ENCODE measurements at regions not wholly inside any gene's neighbourhood (a gene's known extent, or its start where the extent isn't known, plus 50 kb on each side); places are given as distances from the start of the nearest gene placed in this dataset.
"Not testable (repeated sequence)": the region's sequence is repeated elsewhere in the genome, so short reads cannot be mapped to it uniquely, and the experiment has no call there.

DNA sequence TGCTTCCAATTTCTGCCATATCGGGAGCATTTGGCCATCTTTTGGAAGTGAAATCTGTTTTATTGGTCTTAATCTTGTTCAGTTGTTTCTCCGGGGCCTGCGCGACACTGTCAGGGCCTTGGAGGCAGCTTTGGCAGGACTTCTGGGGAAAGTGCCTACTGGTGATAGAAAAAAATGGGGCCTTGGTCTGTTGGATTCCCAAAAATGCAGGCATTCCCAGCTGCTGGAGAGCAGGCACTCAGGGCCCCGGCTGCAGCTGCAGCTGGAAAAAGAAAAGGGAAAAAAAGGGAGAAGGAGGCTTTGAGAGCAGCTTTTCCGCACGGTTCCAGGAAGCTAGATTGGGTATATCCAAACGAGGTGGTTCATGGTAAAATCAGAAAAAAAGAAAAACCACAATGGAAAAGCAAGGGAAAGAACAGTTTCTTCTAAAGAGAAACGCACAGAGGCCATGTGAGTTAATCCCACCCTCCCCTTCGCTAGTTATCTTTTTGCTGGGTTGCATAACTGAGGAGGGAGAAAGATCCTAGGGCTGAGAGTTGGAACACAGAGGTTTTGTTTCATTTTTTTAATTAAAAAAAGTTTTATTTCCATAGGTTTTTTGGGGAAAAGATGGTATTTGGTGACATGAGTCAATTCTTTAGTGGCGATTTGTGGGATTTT is 134.7 kb upstream of the RFLNA start:
- TF ChIP-seq, protein P1, sequence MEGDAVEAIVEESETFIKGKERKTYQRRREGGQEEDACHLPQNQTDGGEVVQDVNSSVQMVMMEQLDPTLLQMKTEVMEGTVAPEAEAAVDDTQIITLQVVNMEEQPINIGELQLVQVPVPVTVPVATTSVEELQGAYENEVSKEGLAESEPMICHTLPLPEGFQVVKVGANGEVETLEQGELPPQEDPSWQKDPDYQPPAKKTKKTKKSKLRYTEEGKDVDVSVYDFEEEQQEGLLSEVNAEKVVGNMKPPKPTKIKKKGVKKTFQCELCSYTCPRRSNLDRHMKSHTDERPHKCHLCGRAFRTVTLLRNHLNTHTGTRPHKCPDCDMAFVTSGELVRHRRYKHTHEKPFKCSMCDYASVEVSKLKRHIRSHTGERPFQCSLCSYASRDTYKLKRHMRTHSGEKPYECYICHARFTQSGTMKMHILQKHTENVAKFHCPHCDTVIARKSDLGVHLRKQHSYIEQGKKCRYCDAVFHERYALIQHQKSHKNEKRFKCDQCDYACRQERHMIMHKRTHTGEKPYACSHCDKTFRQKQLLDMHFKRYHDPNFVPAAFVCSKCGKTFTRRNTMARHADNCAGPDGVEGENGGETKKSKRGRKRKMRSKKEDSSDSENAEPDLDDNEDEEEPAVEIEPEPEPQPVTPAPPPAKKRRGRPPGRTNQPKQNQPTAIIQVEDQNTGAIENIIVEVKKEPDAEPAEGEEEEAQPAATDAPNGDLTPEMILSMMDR (IDR thresholded peaks at IDR 0.05; ENCODE audit: insufficient read depth, low read depth, low read length, missing control alignments) = no peak
- H3K4me3 ChIP-seq (ENCODE audit: low read length) = no peak overlapping the region
- DNase-seq (ENCODE audit: low read depth) = no peak

DNA sequence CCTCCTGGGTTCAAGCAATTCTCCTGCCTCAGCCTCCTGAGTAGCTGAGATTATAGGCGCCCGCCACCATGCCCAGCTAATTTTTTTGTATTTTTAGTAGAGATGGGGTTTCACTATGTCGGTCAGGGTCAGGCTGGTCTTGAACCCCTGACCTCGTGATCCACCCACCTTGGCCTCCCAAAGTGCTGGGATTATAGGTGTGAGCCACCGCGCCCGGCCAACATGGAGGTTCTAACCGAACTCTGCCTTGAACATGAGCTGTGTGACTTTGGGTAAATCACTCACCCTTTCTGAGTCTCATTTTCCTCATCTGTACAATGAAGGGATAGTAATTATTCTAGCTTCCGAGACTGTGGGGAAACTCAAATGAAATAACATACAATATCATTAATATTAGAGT is 133.5 kb upstream of the RFLNA start:
- not testable (repeated sequence) for DNase-seq (ENCODE audit: low read depth); H3K4me3 ChIP-seq (ENCODE audit: low read length)

DNA sequence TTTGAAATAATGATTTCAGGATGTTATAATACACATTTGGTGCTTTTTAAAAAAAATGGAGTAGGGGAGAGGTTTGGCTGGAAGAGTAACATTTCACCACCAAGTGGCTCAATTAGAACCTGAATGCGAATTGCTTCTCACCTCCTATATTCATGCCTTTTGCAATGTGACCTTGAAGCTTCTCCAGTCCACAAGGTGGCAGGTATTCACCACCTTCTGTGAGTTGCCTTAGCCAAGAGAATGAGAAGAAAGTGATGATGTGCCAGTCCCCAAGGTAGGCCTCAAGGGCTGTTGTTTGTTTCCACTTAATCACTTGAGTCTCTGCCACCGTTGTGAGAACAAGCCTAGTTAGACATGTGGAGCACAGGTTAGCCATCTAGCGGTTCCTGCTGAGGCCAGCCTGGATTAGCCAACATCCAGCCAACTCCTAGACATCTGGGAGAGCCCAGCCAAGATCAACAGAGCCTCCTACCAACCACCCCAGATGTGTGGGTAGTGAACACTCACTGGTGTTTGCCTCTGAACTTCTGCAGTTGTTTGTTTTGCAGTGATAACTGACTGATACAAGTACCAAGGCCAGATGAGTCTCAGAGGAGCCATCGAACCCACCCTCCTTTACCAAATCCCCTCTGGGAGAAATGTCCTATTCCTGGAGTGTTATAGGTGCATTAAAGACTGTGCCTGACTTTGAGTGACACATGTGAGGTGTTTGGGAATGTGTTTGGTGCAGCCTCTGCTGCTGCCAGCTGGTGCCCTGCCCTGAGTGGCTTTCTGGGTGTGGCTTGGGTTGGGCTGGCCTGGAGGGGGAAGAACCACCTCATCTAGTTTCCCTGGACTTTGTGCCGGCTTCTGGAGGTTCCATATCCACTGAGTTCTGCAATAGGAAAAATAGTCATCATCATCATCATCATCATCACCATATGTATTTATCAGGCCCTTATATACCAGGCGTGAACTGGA is 132.5 kb upstream of the RFLNA start:
- DNase-seq (ENCODE audit: low read depth) = peak; percentile 49
- H3K4me3 ChIP-seq (ENCODE audit: low read length) = no peak overlapping the region
- TF ChIP-seq, protein P1 (IDR thresholded peaks at IDR 0.05; ENCODE audit: insufficient read depth, low read depth, low read length, missing control alignments) = no peak

DNA sequence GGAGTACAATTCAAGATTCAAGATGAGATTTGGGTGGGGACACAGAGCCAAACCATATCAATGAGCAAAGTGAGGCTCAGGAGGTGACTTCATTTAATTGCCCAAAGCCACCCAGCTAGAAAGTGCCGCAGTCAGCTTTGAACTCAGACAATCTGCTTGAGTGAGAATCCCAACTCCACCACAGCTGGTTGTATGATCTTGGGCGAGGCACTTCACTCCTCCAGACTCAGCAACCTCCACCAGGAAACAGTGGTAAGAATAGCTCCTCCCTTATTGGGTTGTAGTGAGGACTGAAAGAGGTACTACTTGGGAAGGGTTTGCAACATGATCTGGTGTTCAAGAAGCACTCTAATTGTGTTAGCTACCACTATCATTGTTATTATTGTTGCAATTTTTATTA is 129.2 kb upstream of the RFLNA start:
- DNase-seq (ENCODE audit: low read depth) = peak; percentile 10
- TF ChIP-seq, protein P1 (IDR thresholded peaks at IDR 0.05; ENCODE audit: insufficient read depth, low read depth, low read length, missing control alignments) = no peak
- no peak overlapping the region for H3K4me3 ChIP-seq (ENCODE audit: low read length)

DNA sequence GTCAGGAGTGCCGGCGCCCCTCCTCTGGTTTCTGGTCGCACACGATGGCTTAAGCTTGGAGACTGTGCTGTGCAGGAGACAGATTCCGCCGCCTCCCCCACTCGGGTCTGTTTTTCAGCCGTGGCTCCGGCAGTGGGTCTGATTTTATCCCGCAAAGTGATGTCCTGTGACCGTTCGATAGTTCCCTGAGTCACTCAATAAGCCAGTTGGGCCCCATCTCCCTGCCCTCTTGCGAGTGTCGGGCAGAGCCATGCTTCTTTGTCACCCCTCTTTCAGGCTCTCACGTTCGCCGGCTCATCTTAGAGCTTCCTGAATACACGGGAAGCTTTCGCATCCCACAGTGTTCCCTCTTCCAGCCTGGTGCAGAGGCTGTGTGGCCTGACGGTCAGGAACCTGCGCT is 127.8 kb upstream of the RFLNA start:
- DNase-seq (ENCODE audit: low read depth) = no peak
- TF ChIP-seq, protein P1 (IDR thresholded peaks at IDR 0.05; ENCODE audit: insufficient read depth, low read depth, low read length, missing control alignments) = no peak

DNA sequence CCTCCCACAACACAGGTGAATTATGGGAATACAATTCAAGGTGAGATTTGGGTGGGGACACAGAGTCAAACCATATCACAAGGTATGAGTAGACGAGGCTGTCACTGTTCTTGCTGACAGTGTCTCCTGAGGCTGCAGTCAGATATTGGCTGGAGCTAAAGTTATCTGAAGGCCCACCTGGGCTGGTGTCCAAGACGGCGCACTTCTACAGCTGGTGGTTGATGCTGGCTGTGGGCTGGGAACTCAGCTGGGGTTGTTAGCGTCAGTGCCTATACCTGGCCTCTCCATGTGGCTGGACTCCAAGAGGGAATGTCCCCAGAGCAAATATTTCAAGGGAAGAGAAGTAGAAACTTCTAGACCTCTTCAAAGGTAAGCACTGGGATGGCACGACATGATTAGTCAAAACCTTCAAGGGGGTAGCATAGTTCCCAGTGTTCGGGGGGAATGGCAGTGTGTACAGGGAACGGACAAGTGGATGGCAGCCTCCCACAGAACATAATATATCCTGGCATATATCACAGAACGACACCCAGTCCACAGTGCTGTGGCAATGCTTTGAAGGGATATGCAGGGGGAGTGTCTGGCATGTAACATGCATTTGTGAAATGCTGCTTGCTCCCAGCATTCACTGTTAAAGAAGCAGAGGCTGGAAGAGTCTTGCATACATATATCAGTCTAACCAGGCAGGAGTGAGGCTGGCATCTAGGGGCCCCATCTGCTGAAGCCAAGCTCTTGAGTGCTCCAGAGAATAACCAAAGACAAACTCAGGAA is 126.7 kb upstream of the RFLNA start:
- TF ChIP-seq, protein P1 (IDR thresholded peaks at IDR 0.05; ENCODE audit: insufficient read depth, low read depth, low read length, missing control alignments) = no peak
- DNase-seq (ENCODE audit: low read depth) = no peak
- H3K4me3 ChIP-seq (ENCODE audit: low read length) = no peak overlapping the region

More for the DNA sequence above, 127.8 kb upstream of the RFLNA start:
- no peak overlapping the region for H3K4me3 ChIP-seq (ENCODE audit: low read length)
